GM12864 (cell line): ENCODE measurements at regions not wholly inside any gene's neighbourhood (a gene's known extent, or its start where the extent isn't known, plus 50 kb on each side); places are given as distances from the start of the nearest gene placed in this dataset.
"Not testable (repeated sequence)": the region's sequence is repeated elsewhere in the genome, so short reads cannot be mapped to it uniquely, and the experiment has no call there.

Experiments used
- DNase-seq: peaks from one replicate; pipeline ENCODE4 v3.0.0-alpha.2; 2011; ENCODE audit warnings: low read depth
- H3K4me3 ChIP-seq: 2 replicates; pipeline ENCODE4 v1.5.1; 2011; ENCODE audit warnings: mild to moderate bottlenecking, low read depth, low read length, control low read depth
- CTCF ChIP-seq: IDR thresholded peaks from 2 replicates; pipeline ENCODE4 v1.5.1; 2011; ENCODE audit warnings: low read depth, mild to moderate bottlenecking, moderate library complexity, low read length, control low read depth, inconsistent platforms; ENCODE audit errors: missing control alignments

GRCh38 chr9:68593760-68594159, 53.1 kb upstream of the TMEM252 start:
- H3K4me3 ChIP-seq, DNase-seq: not testable (repeated sequence)

DNA sequence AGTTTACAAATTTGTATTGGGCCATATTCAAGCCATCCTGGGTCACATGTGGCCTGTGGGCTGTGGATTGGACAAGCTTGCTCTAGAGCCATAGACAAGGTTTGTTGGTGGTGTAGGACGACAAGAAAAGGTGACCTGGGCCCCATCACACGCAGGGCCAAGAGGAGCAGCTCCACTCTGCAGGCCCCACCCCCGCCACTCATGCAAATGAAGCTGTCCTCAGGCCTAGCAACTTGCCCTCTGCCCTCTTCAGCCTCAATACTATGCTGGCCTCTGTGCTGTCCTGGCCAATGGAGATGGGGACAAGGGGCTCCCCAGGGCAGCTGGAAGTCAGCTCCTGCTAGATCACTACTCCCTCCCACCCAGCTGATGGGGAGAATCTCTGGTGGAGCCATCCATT, 55.2 kb upstream of the TMEM252 start:
- no peak for TF ChIP-seq CTCF
- no peak overlapping the region for H3K4me3 ChIP-seq
- no peak for DNase-seq

DNA sequence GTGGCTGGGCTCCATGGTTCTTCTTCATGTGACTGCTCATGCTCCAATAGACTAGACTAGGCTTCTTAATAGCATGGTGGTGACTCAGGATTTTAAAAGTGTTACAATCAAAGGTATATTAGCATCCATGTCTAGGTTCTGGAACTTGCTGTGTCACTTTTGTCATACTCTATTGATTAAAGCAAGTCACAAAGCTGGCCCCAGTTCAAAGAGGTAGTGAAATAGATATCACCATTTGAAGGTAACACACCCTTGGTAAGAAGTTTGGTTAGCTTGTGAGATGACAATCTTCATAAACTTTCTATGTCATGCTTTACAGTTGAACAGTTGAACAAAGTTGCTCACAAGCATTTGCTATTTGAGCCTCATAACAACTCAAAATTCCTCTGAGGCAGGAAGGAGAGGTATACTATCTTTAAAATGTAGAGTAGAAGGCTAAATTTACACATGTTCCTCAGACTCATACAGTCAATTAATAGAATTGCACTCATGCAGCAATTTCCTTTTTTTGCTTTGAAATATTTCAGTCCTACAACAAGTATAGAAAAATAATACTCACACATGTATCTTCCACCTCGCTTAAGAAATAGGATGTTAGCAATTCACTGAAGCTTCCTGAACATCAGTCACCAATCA, 56.8 kb upstream of the TMEM252 start:
- DNase-seq, result no peak
- H3K4me3 ChIP-seq, result no peak overlapping the region

GRCh38 chr9:68599826-68600225, 59.1 kb upstream of the TMEM252 start:
- DNase-seq, result no peak
- no peak overlapping the region for H3K4me3 ChIP-seq
- TF ChIP-seq CTCF, result no peak

More for the DNA sequence above, 56.8 kb upstream of the TMEM252 start:
- TF ChIP-seq CTCF, result no peak

GRCh38 chr9:68601081-68601480, 60.4 kb upstream of the TMEM252 start:
- TF ChIP-seq CTCF, result no peak
- DNase-seq, result no peak
- no peak overlapping the region for H3K4me3 ChIP-seq

DNA sequence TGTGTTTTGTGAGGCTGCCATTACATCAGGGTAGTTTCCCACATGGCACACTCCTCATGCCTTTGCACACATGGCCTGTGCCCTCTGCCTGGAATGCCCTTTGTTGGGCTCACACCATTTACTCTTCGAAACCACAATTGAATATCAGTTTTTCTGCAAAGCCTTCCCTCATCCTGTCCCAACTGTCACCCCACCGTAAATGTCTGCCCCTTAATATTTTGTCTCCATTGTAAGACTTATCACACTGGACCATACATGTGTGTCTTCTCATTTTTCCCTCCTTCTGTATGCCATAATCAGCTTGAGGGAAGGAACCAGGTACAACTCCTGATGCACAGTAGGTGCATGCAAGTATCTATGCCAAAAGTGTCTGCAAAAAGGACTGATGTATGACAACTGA, 62.7 kb upstream of the TMEM252 start:
- no peak overlapping the region for H3K4me3 ChIP-seq
- TF ChIP-seq CTCF, result no peak
- no peak for DNase-seq

- no peak for TF ChIP-seq CTCF
- no peak overlapping the region for H3K4me3 ChIP-seq
- no peak for DNase-seq
Measured at GRCh38 chr9:68608763-68609162, 68.1 kb upstream of the TMEM252 start.
